HL-60 (cell line): ENCODE measurements at regions not wholly inside any gene's neighbourhood (a gene's known extent, or its start where the extent isn't known, plus 50 kb on each side); places are given as distances from the start of the nearest gene placed in this dataset.

Experiments used
- CTCF ChIP-seq: IDR thresholded peaks from one replicate; pipeline ENCODE4 v1.5.1; 2011; ENCODE audit warnings: low read length, control low read depth, inconsistent platforms; ENCODE audit not compliant: insufficient read depth
- POLR2AphosphoS5 ChIP-seq: IDR thresholded peaks from 2 replicates; pipeline ENCODE4 v1.6.1; 2012; ENCODE audit warnings: low read depth
- SPI1 ChIP-seq: IDR thresholded peaks from 2 replicates; pipeline ENCODE4 v1.6.1; 2012; ENCODE audit warnings: low read depth, mild to moderate bottlenecking, borderline replicate concordance
- TF ChIP-seq, protein P1 (sequence below): IDR thresholded peaks from 2 replicates; pipeline ENCODE4 v1.6.1; 2012; ENCODE audit warnings: low read depth; ENCODE audit not compliant: insufficient replicate concordance

GRCh38 chr22:33167998-33168790, 110.0 kb upstream of the SYN3 start:
- TF ChIP-seq CTCF (no peak), POLR2AphosphoS5 (no peak), SPI1 (no peak)
- TF ChIP-seq, protein P1, sequence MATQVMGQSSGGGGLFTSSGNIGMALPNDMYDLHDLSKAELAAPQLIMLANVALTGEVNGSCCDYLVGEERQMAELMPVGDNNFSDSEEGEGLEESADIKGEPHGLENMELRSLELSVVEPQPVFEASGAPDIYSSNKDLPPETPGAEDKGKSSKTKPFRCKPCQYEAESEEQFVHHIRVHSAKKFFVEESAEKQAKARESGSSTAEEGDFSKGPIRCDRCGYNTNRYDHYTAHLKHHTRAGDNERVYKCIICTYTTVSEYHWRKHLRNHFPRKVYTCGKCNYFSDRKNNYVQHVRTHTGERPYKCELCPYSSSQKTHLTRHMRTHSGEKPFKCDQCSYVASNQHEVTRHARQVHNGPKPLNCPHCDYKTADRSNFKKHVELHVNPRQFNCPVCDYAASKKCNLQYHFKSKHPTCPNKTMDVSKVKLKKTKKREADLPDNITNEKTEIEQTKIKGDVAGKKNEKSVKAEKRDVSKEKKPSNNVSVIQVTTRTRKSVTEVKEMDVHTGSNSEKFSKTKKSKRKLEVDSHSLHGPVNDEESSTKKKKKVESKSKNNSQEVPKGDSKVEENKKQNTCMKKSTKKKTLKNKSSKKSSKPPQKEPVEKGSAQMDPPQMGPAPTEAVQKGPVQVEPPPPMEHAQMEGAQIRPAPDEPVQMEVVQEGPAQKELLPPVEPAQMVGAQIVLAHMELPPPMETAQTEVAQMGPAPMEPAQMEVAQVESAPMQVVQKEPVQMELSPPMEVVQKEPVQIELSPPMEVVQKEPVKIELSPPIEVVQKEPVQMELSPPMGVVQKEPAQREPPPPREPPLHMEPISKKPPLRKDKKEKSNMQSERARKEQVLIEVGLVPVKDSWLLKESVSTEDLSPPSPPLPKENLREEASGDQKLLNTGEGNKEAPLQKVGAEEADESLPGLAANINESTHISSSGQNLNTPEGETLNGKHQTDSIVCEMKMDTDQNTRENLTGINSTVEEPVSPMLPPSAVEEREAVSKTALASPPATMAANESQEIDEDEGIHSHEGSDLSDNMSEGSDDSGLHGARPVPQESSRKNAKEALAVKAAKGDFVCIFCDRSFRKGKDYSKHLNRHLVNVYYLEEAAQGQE = no peak
